WTC11 (cell line): ENCODE measurements at regions not wholly inside any gene's neighbourhood (a gene's known extent, or its start where the extent isn't known, plus 50 kb on each side); places are given as distances from the start of the nearest gene placed in this dataset.

Source experiments
- ATAC-seq: fragments of 200-7000 bp; cut with Tn5 transposase; 2 replicates; pipeline ENCODE4 v1.10.0; 2021; ENCODE audit warnings: mild to moderate bottlenecking, moderate library complexity
- CTCF ChIA-PET: fragments of 300-600 bp; sonication (Branson Sonifier 250); formaldehyde crosslinking; loops from one replicate; lab custom pipeline; 2021; ENCODE audit warnings: antibody characterized with exemption; lab: Charles Lee
- POLR2A ChIA-PET: fragments of 350-600 bp; sonication (Branson Sonifier 250); formaldehyde crosslinking; loops from one replicate; lab custom pipeline; 2021; ENCODE audit warnings: antibody characterized with exemption; lab: Charles Lee
- DNase-seq: peaks from one replicate; pipeline ENCODE4 v3.0.0; 2021; ENCODE audit warnings: low spot score
- H3K27ac Mint-ChIP-seq: 2 replicates; pipeline ENCODE4 v1.8.0; 2021; ENCODE audit warnings: mixed read lengths
- H3K27me3 Mint-ChIP-seq: 2 replicates; pipeline ENCODE4 v1.8.0; 2021; ENCODE audit warnings: low read depth, mild to moderate bottlenecking, moderate library complexity, mixed read lengths
- H3K36me3 Mint-ChIP-seq: 2 replicates; pipeline ENCODE4 v1.8.0; 2021; ENCODE audit warnings: mixed read lengths
- H3K4me1 Mint-ChIP-seq: 2 replicates; pipeline ENCODE4 v1.8.0; 2022; ENCODE audit warnings: mixed read lengths
- H3K4me3 Mint-ChIP-seq: 2 replicates; pipeline ENCODE4 v1.8.0; 2021; ENCODE audit warnings: mild to moderate bottlenecking, moderate library complexity, mixed read lengths
- H3K9me3 Mint-ChIP-seq: 2 replicates; pipeline ENCODE4 v1.8.0; 2021; ENCODE audit warnings: mixed read lengths
- ATF2 ChIP-seq: sonication (generic); formaldehyde crosslinking; IDR thresholded peaks from 2 replicates; pipeline ENCODE4 v1.8.1; 2022; ENCODE audit warnings: low read depth, missing genetic modification reagents, borderline replicate concordance
- ATF6 ChIP-seq: sonication (generic); formaldehyde crosslinking; IDR thresholded peaks from 2 replicates; pipeline ENCODE4 v1.8.1; 2023; ENCODE audit warnings: mild to moderate bottlenecking, missing genetic modification reagents
- CREB1 ChIP-seq: sonication (generic); formaldehyde crosslinking; IDR thresholded peaks from 2 replicates; pipeline ENCODE4 v1.8.0; 2023; ENCODE audit warnings: mild to moderate bottlenecking, missing genetic modification reagents
- CTCF ChIP-seq: fragments of 200-600 bp; IDR thresholded peaks from 2 replicates; pipeline ENCODE4 v1.8.0; 2022; ENCODE audit warnings: antibody characterized with exemption
- E2F1 ChIP-seq: sonication (generic); formaldehyde crosslinking; IDR thresholded peaks from 2 replicates; pipeline ENCODE4 v1.8.0; 2022; ENCODE audit warnings: mild to moderate bottlenecking, missing genetic modification reagents
- ELF4 ChIP-seq: sonication (generic); formaldehyde crosslinking; IDR thresholded peaks from 2 replicates; pipeline ENCODE4 v1.8.1; 2022; ENCODE audit warnings: low read depth, mild to moderate bottlenecking, moderate library complexity, missing genetic modification reagents
- FOXK1 ChIP-seq: sonication (generic); formaldehyde crosslinking; IDR thresholded peaks from 2 replicates; pipeline ENCODE4 v1.8.0; 2022; ENCODE audit warnings: mild to moderate bottlenecking, moderate library complexity, missing genetic modification reagents
- GRHL2 ChIP-seq: fragments of 250-450 bp; sonication (Bioruptor Pico); IDR thresholded peaks from 2 replicates; pipeline ENCODE4 v1.8.0; 2022; ENCODE audit warnings: mild to moderate bottlenecking, moderate library complexity; ENCODE audit not compliant: insufficient replicate concordance, severe bottlenecking
- MAX ChIP-seq: sonication (generic); formaldehyde crosslinking; IDR thresholded peaks from 2 replicates; pipeline ENCODE4 v1.8.0; 2022; ENCODE audit warnings: mild to moderate bottlenecking, missing genetic modification reagents
- MXD4 ChIP-seq: fragments of 250-450 bp; sonication (Bioruptor Pico); IDR thresholded peaks from 2 replicates; pipeline ENCODE4 v1.8.0; 2021; ENCODE audit warnings: mild to moderate bottlenecking, moderate library complexity, borderline replicate concordance
- PRDM15 ChIP-seq: sonication (generic); formaldehyde crosslinking; IDR thresholded peaks from 2 replicates; pipeline ENCODE4 v1.8.0; 2022; ENCODE audit warnings: missing genetic modification reagents
- PRRX2 ChIP-seq: fragments of 250-450 bp; sonication (Bioruptor Pico); IDR thresholded peaks from 2 replicates; pipeline ENCODE4 v1.8.0; 2021; ENCODE audit warnings: mild to moderate bottlenecking
- STAT6 ChIP-seq: sonication (generic); formaldehyde crosslinking; conservative IDR thresholded peaks from 2 replicates; pipeline ENCODE4 v1.8.1; 2023; ENCODE audit warnings: mild to moderate bottlenecking, low read depth, missing genetic modification reagents, moderate library complexity
- ZNF219 ChIP-seq: sonication (generic); formaldehyde crosslinking; IDR thresholded peaks from 2 replicates; pipeline ENCODE4 v1.8.0; 2023; ENCODE audit warnings: missing genetic modification reagents, mild to moderate bottlenecking, borderline replicate concordance
- ZNF263 ChIP-seq: sonication (generic); formaldehyde crosslinking; IDR thresholded peaks from 2 replicates; pipeline ENCODE4 v1.8.1; 2022; ENCODE audit warnings: low read depth, mild to moderate bottlenecking, moderate library complexity, missing genetic modification reagents
- ZNF317 ChIP-seq: sonication (generic); formaldehyde crosslinking; IDR thresholded peaks from 2 replicates; pipeline ENCODE4 v1.8.1; 2023; ENCODE audit warnings: low read depth, mild to moderate bottlenecking, moderate library complexity, missing genetic modification reagents, borderline replicate concordance
- ZNF671 ChIP-seq: fragments of 250-450 bp; sonication (Bioruptor Pico); IDR thresholded peaks from 2 replicates; pipeline ENCODE4 v1.8.0; 2021; ENCODE audit warnings: mild to moderate bottlenecking
- ZSCAN18 ChIP-seq: fragments of 250-450 bp; sonication (Bioruptor Pico); IDR thresholded peaks from 2 replicates; pipeline ENCODE4 v2.1.2; 2022; ENCODE audit warnings: mild to moderate bottlenecking, moderate library complexity

- Mint-ChIP-seq H3K27me3 (no peaks in the 10 kb centered on the region), H3K4me3 (no peak overlapping the region), H3K4me1 (0 out of 2 replicates have a peak, but pooled peaks cover 12% of the 10 kb centered on the region), H3K36me3 (no peaks in the 10 kb centered on the region), H3K9me3 (peaks cover 6% of the 10 kb centered on the region), H3K27ac (no peak overlapping the region)
- DNase-seq (peak; percentile 52), ATAC-seq (peak; percentile 95)
- ChIA-PET CTCF (interaction anchor here (1.3 to 2.1 kb wide), 2 partner anchors 110 to 112 kb away, joined by 4 to 5 read pairs; no protein-coding TSS in a partner anchor), POLR2A (no interaction called here)
- TF ChIP-seq CTCF (peak; percentile 70), ZNF671 (CRISPR knock-in tag) (no peak)
Measured at GRCh38 chr20:6940048-6940447, 172.6 kb downstream of the BMP2 start.

GRCh38 chr20:6940876-6941275, 173.4 kb downstream of the BMP2 start:
- Mint-ChIP-seq H3K4me1 (0 out of 2 replicates have a peak, but pooled peaks cover 12% of the 10 kb centered on the region), H3K27me3 (no peaks in the 10 kb centered on the region), H3K27ac (no peak overlapping the region), H3K36me3 (no peaks in the 10 kb centered on the region), H3K4me3 (no peak overlapping the region), H3K9me3 (peaks cover 6% of the 10 kb centered on the region)
- CTCF ChIA-PET = no interaction called here
- DNase-seq (no peak), ATAC-seq (no peak)
- POLR2A ChIA-PET = no interaction called here
- TF ChIP-seq STAT6 (no peak), FOXK1 (CRISPR knock-in tag) (no peak), ZNF317 (CRISPR knock-in tag) (no peak), ZNF263 (CRISPR knock-in tag) (no peak), ELF4 (CRISPR knock-in tag) (no peak), E2F1 (CRISPR knock-in tag) (no peak), MAX (CRISPR knock-in tag) (no peak), MXD4 (CRISPR knock-in tag) (no peak), CREB1 (CRISPR knock-in tag) (no peak), PRRX2 (CRISPR knock-in tag) (no peak), ZSCAN18 (no peak), ATF6 (no peak), ZNF219 (CRISPR knock-in tag) (no peak), GRHL2 (CRISPR knock-in tag) (no peak), ATF2 (CRISPR knock-in tag) (no peak), PRDM15 (CRISPR knock-in tag) (no peak)
